HG02870 (cell line): ENCODE measurements at regions not wholly inside any gene's neighbourhood (a gene's known extent, or its start where the extent isn't known, plus 50 kb on each side); places are given as distances from the start of the nearest gene placed in this dataset.
"Not testable (repeated sequence)": the region's sequence is repeated elsewhere in the genome, so short reads cannot be mapped to it uniquely, and the experiment has no call there.

Experiments used
- ATAC-seq: cut with Tn5 transposase; IDR thresholded peaks from one replicate; pipeline ENCODE4 v1.9.1; 2021; ENCODE audit warnings: mild to moderate bottlenecking, moderate library complexity; ENCODE audit not compliant: unreplicated experiment

DNA sequence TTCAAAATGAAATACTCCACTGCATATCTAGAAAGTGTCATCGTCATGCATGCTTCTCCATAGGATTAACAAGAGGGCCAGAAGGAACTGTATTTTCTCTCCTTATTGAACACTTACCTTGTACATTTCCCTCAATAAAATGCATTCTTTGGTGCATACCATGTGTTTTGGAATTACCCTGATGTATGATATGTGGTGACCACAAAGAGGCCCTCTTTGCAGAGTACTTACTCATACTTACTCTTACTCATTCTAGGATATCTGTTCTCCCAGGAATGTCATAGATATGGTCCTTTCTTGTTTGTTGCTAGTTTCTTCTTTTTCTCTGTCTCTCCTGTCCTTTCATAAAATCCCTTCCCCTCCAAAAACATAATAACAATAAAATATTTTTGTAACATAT, 1087.1 kb upstream of the POT1 start:
- no peak for ATAC-seq

DNA sequence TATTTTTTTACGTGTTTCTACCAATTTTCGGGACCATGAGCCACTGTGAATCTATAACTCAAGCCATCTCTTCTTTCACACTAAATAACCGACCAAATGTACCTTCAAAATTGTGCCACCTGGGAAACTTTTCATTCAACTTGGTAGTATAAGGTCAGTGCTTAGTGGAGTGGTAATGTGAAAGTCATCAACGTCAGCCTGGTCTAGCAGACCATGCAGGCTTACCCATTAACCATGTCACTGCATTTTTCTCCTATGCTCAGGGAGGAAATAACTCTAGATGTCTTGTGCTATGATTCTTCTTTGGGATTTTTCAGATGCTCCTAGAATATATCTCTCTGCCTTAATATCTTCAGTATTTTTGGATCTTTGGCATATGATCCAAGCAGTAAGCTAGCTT, 1075.4 kb upstream of the POT1 start:
- ATAC-seq = no peak

DNA sequence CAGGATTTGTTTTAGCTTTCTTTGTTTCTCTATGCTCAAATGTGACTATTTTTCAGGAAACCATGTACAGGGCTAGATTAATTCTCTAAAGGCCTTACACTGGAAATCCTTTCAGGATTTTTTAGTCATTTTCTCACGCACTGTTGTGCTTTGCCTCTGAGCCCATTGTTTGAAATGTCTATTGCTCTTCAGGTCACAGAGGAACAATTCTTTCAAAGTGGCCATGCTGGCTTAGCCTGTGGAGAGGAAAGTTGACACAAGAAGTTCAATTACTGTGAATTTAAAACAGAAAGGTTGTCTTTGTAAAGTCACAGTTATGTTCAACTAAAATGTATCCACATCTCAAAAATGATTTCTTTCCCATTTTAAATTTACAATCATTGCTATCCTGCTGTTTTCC, 1071.7 kb upstream of the POT1 start:
- no peak for ATAC-seq

DNA sequence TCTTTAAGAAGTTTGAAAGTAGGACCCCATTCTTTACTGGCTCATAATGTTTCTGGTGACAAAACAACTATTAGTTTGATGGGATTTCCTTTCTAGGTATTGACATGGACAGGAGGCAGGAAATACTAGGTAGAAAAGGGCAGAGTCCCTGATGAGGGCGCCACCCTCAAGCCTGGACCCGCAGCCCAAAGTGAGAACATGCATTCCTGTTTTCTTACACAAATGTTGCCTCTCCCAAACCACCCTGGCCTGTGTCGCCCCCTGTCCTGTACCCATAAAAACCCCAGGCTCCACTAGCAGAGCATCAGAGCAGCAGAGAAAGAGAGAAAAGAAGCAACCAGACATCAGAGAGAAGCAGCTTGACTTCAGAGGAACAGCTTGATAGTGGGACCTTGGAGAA, 1055.2 kb upstream of the POT1 start:
- no peak for ATAC-seq

DNA sequence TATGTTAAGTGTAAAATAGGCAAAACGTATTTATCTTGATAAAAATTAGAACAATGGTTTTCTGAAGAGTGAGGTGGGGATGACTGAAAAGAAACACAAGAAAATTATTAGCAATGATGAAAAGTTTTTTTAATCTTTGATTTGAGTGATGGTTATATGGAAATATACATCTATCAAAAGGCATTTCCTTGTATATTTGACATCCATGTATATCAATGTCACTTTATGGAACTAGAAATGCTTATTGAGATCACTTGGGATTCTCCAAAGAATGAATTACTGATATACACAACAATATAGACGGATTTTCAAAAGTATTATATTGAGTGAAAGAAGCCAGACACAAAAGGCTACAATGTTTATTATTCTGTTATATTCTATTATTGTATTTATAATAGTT, 1042.0 kb upstream of the POT1 start:
- no peak for ATAC-seq

DNA sequence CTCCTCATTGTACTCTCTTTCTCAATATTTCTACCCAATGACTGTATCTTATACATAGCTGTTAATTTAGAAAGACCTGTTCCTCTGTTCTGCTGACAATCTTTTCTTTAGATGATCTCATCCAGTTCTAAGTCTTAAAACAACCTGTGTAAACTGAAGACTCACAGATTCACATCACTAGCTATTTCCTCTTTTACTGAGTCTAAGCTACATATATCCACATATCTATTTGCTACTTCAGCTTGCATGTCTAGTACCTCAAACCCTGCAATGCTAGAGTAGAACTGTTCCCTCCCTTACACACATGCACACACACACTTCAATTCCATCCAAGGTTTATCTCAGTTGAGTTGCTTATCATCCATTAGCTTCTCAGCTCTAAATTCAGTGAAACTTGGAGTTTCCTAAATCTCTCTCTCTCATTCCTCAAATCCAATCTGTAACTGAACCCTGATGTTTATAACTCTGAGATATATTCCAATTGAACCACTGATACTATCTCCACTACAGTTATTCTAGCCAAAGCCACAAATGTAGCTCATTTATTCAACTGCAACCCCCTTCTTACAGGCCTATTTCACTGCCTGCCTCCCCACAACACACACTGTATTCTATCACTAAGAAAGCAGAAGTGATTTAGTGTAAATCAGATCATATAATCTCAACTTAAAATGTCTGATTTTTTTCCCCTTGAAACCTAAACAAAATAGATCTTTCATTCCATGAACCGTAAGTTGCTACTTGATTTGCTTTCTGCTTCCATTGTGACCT, 1036.8 kb upstream of the POT1 start:
- no peak for ATAC-seq

DNA sequence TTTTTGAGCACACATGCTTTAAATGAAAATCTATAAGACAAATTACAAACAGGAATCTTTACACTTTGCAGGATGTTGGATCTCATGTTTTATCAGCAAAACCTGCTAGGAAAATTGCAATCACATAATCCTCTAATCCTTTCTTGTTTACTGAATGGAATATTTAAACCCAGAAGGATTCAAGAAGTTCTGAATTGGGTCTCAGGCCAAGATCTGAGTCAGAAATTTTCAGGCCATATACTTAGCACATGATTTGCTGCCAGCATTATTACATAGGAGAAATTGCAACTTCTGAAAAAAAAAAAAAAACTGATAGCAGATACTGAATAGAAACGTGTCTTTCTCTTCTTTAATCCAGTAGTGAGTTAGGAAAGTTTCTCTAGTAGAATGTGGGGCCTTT, 1005.3 kb upstream of the POT1 start:
- ATAC-seq = no peak

DNA sequence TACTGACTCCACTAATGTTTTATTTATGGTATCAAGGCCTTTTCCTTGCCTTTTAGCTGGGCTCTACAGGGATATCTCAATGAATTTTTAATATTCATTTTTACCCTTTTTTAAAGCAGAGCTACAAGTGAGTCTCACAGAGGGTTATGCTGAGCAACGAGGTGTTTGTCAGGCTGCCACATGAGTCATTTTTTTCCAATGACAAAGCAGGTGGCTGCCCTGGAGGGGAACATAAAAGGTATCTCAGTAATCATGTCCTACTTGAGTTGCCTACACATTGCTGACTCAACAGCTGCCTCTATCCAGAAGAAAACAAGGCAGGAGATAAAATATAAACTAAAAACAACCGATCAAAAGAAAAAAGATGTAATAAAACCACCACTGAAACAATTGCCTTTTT, 1004.9 kb upstream of the POT1 start:
- ATAC-seq = no peak

DNA sequence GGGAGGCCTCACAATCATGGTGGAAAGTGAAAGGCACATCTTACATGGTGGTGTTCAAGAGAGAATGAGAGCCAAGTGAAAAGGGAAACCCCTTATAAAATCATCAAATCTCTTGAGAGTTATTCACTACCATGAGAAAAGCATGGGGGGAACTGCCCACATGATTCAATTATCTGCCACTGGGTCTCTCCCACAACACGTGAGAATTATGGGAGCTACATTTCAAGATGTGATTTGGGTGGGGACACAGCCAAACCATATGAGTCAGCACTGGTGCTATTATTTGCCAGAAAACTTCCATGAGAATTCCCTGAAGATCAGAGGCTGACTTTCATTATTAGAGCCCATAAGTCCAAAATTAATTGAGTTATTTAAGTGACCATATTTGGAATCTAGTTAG, 1001.2 kb upstream of the POT1 start:
- ATAC-seq = no peak

DNA sequence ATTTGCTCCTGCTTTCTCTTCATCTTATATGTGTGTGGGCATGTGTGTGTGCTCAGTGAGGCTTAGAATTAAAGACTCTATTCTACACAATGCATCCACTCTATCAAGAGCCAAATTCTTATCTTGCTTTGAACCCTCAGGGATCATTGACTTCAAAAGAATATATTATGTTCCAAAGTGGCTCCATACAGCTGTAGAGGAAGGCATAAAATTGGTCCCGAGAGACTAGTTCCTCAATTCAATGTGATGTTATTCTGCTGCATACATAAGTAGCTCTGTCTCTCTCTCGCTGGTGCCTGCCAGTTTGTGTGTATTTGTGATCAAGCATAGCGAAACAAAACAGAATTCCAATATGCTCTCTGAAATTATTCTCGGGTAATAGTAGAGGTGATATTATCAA, 997.9 kb upstream of the POT1 start:
- no peak for ATAC-seq

DNA sequence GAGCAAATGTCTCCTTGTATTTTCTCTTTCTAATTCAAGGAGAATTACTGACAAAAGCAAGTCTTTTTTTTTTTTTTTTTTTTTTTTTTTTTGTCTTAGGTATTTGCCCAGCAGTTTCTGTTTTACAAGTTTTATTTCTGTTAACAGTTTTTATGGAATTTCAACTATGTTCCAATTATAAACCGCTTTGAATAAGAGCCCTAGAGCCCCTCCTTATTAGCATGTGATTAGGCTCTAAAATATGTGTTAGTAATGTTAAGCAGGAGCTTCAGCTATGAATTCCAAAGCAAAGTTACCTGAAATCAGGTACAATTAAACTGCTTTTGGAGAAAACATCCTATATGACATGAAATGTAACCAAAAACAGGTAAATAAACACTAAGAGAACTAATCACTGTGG, 997.0 kb upstream of the POT1 start:
- no peak for ATAC-seq

DNA sequence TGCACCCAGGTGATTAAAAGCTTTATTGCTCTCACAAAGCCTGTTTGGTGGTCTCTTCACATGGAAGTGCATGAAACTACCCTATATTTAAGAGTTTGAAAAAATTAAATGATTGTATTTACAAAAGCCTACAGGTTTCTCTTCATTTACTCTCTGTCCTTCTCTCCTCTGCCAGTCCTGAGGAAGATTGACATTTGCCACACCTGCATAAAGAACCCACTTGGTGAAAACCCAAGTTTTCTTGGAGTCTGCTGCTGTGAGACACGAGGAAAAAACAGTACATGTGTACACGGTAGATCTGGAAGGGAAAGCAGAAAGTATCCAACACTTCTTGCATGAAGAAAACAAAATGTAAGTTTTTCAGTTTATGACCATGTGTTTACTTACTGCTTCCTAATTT, 994.4 kb upstream of the POT1 start:
- ATAC-seq = no peak

DNA sequence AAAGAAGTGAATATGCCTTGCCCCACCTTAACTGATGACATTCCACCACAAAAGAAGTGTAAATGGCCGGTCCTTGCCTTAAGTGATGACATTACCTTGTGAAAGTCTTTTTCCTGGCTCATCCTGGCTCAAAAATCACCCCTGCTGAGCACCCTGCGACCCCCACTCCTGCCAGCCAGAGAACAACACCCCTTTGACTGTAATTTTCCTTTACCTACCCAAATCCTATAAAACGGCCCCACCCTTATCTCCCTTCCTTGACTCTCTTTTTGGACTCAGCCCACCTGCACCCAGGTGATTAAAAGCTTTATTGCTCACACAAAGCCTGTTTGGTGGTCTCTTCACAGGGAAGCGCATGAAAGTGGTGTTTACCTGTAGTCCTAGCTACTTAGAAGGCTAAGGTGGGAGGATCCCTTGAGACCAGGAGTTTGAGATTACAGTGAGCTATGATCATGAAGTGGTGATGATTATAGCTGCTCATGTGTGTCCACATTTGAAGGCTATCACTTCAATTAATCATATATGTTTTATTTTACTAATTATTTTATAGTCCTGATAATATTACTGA, 985.8 kb upstream of the POT1 start:
- not testable (repeated sequence) for ATAC-seq

DNA sequence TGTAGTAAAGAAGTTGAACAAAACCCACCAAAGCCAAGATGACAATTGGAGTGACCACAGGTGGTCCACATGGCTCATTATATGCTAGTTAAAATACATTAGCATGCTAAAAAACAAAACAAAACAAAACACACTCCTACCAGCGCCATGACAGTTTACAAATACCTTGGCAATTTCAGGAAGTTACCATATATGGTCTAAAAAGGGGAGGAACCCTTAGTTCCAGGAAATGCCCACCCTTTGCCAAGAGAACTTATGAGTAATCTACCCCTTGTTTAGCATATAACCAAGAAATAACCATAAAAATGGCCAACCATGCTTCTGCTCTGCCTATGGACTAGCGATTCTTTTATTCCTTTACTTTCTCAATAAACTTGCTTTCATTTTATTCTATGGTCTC, 979.1 kb upstream of the POT1 start:
- ATAC-seq = no peak

DNA sequence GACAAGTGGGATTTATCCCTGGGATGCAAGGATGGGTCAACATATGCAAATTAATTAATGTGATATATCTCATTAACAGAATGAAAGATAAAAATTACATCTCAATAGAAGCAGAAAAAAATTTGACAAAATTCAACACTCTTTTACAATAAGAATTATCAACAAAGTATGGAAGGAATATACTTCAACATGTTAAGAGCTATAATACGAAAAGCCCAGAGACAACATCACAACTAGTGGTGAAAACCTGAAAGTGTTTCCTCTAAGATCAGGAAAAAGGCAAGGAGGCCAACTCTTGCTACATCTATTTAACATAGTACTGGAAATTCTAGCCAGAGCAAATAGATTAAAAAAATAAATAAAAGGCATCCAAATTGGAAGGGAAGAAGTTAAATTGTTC, 970.0 kb upstream of the POT1 start:
- no peak for ATAC-seq

DNA sequence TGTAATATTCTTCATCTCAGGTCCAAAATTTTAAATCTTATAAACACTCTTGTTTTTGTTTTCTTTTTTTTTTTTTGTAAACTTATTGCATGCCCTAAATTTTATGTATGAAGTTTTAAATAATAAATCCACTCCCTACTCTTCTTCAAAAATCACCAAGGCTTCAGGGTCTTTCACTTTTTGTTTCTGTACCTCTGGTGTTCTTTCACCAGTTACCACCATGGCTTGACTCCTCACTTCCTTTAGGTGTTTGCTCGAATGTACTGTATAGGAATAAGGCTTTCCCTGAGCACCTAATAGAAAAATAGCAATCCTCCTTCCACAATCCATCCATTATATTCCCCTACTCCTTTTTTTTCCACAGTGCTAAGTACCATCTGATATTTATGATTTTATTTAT, 962.8 kb upstream of the POT1 start:
- no peak for ATAC-seq

DNA sequence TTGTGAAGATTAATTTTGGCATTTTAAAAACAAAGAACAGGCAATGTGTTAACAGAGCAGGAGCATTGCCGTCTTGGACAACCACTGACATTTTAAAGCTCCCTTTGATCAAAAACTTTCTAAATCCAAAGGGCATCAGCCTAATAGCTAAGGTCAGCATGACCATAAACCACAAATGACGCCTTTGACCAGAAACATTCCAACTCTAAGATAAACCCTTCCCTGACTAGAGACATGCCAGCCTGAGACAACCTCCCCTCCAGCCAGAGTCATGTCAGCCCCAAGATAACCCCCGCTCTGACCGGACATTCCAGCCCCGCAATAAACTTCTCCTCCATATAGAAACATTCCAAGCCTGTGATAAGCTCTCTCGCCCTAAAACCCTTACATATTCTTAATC, 949.4 kb upstream of the POT1 start:
- ATAC-seq = no peak

DNA sequence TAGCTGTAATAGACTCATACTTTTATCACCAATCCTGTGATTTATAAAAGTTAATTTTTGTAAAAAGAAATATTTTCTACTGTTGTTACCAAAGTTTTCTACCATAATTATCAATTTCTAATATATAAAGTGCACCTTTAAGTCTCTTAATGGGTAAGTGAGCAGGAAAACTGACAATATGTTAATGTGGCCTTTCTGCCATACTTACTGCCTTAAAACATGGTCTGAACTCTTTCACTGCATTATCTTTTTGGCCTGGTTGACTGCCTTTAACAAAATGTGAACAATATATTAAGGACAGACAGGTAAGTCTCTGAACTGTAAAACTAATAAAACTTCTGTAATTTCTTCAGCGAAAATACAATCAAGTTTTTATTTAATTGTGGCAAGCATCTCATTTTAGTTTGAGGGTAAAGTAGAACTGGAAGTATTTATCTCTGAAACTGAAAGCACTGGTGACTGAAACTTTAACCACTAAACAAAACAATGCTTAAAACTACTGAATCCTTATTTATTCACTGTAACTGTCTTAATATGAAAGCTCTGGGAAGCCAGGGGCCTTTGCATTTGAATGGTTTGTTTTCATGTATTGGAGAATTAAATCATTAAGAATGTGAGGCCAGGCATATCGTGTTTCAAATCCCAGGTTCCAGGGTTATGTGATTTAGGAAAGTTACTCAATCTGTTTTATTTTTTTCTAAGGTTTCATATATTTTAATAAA, 948.8 kb upstream of the POT1 start:
- ATAC-seq = no peak

DNA sequence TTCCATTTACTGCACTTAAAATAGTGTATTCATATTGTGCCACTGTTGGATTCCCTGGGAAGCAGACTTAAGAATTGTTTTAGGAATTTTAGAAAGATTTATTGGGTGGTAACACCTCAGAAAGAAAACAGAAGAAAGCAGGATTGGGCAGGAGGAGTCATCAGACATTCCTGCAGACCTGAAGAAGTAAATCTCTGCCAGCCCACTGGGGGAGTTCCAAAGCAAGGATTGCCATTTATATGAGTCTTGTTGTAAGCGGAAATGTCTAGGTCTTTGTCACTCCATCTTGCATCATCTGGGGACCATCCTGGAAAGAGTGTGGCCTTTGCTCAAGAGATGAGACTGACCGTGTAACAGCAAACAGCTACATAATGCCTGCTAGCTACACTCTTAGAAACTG, 947.6 kb upstream of the POT1 start:
- no peak for ATAC-seq

DNA sequence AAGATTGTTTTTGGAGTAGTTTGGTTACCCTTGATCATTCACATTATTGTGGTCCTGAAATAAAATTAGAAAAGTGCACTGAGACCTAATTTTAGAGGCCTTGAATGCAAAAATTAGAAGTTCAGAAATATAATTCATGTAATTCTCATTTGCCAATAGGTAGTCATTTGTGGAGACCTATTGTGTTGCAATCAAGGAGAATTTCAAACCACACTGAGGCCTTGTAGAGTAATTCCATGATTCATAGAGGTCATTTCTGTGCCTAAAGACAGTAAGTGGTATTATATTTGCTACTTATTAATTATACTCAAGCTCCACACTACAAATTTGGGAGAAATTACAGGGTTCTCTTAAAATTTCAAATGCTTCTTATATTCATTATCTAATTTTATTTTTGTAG, 946.8 kb upstream of the POT1 start:
- ATAC-seq = no peak

DNA sequence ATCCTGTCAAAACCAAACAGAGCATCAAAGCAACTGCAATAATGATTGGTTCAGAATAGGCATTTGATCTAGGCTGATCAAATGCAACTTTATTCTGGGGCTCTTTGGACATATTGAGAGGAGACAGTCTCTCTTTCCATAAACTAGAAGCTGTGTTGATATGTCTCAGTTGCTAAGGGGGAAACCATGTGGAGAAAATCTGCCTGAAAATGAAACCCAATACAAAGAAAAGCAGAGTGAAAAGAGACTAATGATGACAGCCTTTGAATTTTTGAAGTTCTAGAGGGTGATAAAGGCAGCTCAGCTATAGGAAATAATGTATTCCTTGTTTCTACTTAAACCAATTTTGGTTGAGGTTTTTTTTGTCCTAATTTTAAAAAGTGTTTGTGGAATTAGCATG, 941.8 kb upstream of the POT1 start:
- no peak for ATAC-seq

DNA sequence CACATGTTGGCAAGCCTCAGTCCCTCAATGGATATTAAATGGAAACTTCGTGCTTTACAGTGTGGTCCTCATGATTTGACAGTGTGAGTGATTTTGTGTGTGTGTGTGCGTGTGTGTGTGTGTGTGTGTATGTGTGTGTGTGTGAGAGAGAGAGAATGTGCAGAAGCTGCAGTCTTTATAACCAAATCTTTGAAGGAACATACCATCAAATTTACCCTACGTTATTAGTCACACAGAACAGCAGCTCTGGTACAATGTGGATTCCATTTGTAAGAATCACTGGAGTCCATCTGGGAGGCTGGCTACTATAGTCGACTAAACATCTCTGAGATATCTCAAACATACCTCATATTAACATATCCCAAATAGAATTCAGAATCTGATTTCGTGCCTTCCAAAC, 928.0 kb upstream of the POT1 start:
- no peak for ATAC-seq
